ENCODE measurements at regions not wholly inside any gene's neighbourhood (a gene's known extent, or its start where the extent isn't known, plus 50 kb on each side); places are given as distances from the start of the nearest gene placed in this dataset.

DNA sequence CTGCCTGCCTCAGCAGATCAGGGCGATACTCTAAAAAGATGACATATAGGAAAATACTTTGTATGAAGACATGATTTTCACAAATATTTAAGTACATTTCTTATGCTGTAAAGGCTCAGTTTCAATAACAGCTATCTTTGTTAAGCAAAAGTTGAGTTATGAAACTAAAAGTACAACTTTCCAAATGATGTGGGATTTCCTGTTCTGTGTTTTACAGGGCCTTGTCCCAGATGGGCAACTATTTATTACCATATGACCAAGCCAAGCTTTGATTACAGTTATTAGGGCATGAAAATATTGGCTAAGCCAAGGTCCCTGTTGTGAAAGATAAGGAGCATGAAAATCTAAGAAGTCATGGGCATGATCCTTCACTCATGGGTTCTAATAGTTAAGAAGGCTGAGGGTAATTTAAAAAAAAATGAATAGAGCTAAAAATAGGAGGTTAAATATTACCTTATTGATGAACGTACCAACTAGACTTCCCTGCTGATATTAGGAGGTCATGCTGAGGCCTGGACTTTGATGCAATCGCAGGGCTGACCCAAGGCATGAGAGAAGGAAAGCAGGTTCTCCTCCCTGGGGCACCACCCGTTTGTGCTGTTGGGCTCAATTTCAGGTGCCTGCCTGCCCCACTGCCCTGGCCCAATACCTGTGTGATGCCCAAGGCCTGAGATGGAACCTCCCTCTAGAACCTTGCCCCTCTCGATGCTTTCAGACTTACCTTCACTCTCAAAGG, 294.4 kb upstream of the PRDM1 start:
- Histone ChIP-seq H3K27ac (ENCODE audit: low read depth, low read length, poor library complexity, severe bottlenecking) (peak overlapping the region; percentile 35), H4K20me1 (ENCODE audit: insufficient read depth, low read length) (no peaks in the 10 kb centered on the region), H3K36me3 (ENCODE audit: insufficient read depth, low read length) (no peaks in the 10 kb centered on the region), H3K4me3 (ENCODE audit: low read depth, low read length, poor library complexity, severe bottlenecking) (peak overlapping the region; percentile 7), H3K4me2 (ENCODE audit: low read length) (peak overlapping the region; percentile 41), H3K9me2 (ENCODE audit: insufficient read depth, low read length) (no peaks in the 10 kb centered on the region), H3K79me2 (ENCODE audit: insufficient read depth, low read depth, low read length) (no peaks in the 10 kb centered on the region), H3K9me3 (ENCODE audit: low read length) (no peaks in the 10 kb centered on the region), H3K4me1 (ENCODE audit: insufficient read depth, low read length, poor library complexity, severe bottlenecking) (peaks cover 61% of the 10 kb centered on the region), H2AFZ (ENCODE audit: low read length) (peak overlapping the region; percentile 80)
- CTCF ChIA-PET (ENCODE audit: unreplicated experiment): interaction anchor here (1.0 kb wide), 1 partner anchor 200 kb away, joined by 3 read pairs; no protein-coding TSS in a partner anchor
- intact Hi-C loops (cut with micrococcal nuclease; ENCODE audit: unreplicated experiment): loop anchor here (5.0 kb wide), 2 partner anchors 86 to 201 kb away; no protein-coding TSS in a partner anchor
- POLR2A ChIA-PET: interaction anchor here (0.7 to 1.9 kb wide), 7 partner anchors 9 to 293 kb away, joined by 3 to 6 read pairs (median 3); no protein-coding TSS in a partner anchor
- DNase-seq (ENCODE audit: low spot score): peak; percentile 37
- no TSS peak for BruUV-seq (replicated peaks)
- TF ChIP-seq, protein P1, sequence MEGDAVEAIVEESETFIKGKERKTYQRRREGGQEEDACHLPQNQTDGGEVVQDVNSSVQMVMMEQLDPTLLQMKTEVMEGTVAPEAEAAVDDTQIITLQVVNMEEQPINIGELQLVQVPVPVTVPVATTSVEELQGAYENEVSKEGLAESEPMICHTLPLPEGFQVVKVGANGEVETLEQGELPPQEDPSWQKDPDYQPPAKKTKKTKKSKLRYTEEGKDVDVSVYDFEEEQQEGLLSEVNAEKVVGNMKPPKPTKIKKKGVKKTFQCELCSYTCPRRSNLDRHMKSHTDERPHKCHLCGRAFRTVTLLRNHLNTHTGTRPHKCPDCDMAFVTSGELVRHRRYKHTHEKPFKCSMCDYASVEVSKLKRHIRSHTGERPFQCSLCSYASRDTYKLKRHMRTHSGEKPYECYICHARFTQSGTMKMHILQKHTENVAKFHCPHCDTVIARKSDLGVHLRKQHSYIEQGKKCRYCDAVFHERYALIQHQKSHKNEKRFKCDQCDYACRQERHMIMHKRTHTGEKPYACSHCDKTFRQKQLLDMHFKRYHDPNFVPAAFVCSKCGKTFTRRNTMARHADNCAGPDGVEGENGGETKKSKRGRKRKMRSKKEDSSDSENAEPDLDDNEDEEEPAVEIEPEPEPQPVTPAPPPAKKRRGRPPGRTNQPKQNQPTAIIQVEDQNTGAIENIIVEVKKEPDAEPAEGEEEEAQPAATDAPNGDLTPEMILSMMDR (conservative IDR thresholded peaks at IDR 0.05; ENCODE audit: low read length): no peak
- no peak for TF ChIP-seq EZH2phosphoT487 (IDR thresholded peaks at IDR 0.05; ENCODE audit: borderline replicate concordance, low read depth, low read length)

DNA sequence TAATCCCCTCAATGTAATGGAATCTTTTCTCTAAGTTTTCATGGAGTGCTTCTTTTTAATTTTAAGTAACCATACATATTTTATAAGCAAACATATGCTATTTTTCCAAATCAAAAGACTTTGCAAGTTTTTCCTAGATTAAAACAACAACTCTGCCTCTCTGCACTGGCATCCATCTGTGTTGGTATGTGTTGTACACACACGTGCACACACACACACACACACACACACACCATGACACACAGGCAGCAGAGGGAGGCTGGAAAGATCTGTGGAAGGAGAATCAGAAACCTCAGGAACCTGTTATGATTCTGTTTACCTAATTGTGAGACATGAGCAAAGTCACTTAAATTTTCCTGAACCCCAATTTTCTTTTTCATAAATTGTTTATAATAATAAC, 295.0 kb upstream of the PRDM1 start:
- intact Hi-C loops (cut with micrococcal nuclease; ENCODE audit: unreplicated experiment): loop anchor here (5.0 kb wide), 2 partner anchors 86 to 201 kb away; no protein-coding TSS in a partner anchor
- H2AFZ ChIP-seq (ENCODE audit: low read length): peak overlapping the region; percentile 80
- no peaks in the 10 kb centered on the region for H3K79me2 ChIP-seq (ENCODE audit: insufficient read depth, low read depth, low read length)
- peaks cover 65% of the 10 kb centered on the region for H3K4me1 ChIP-seq (ENCODE audit: insufficient read depth, low read length, poor library complexity, severe bottlenecking)
- TF ChIP-seq EZH2phosphoT487 (IDR thresholded peaks at IDR 0.05; ENCODE audit: borderline replicate concordance, low read depth, low read length): no peak
- no peaks in the 10 kb centered on the region for H3K9me3 ChIP-seq (ENCODE audit: low read length)
- H3K4me3 ChIP-seq (ENCODE audit: low read depth, low read length, poor library complexity, severe bottlenecking): peak overlapping the region; percentile 7
- peak overlapping the region; percentile 35 for H3K27ac ChIP-seq (ENCODE audit: low read depth, low read length, poor library complexity, severe bottlenecking)
- ChIA-PET CTCF (ENCODE audit: unreplicated experiment) (interaction anchor here (1.0 kb wide), 1 partner anchor 201 kb away, joined by 3 read pairs; no protein-coding TSS in a partner anchor), POLR2A (interaction anchor here (0.7 to 1.9 kb wide), 7 partner anchors 9 to 294 kb away, joined by 3 to 6 read pairs (median 3); no protein-coding TSS in a partner anchor)
- DNase-seq (ENCODE audit: low spot score): peak; percentile 24
- no peaks in the 10 kb centered on the region for H3K9me2 ChIP-seq (ENCODE audit: insufficient read depth, low read length)
- no peaks in the 10 kb centered on the region for H3K36me3 ChIP-seq (ENCODE audit: insufficient read depth, low read length)
- H4K20me1 ChIP-seq (ENCODE audit: insufficient read depth, low read length): no peaks in the 10 kb centered on the region
- peak overlapping the region; percentile 41 for H3K4me2 ChIP-seq (ENCODE audit: low read length)
- no TSS peak for BruUV-seq (replicated peaks)

DNA sequence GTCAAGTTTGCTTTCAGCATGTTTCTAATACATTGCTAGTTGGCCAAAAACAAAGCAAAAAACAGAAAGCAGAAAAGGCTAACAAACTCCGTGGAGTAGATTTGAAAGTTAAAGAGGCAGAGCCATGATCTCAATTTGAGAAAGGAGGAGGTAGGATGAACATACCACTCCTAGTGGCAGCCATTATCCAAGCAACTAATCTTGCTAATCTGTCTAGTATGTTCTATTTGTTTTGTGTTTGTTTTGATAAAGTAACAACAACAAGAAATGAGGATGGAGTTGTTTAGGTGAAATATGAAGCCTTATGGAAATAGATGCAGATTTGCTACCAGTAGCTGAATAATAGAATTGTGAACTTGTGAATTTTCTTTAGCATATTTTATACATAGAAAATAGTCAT, 295.5 kb upstream of the PRDM1 start:
- H3K9me3 ChIP-seq (ENCODE audit: low read length): no peaks in the 10 kb centered on the region
- no peaks in the 10 kb centered on the region for H4K20me1 ChIP-seq (ENCODE audit: insufficient read depth, low read length)
- peak; percentile 39 for DNase-seq (ENCODE audit: low spot score)
- ChIA-PET CTCF (ENCODE audit: unreplicated experiment) (interaction anchor here (1.0 kb wide), 1 partner anchor 201 kb away, joined by 3 read pairs; no protein-coding TSS in a partner anchor), POLR2A (interaction anchor here (0.7 to 1.9 kb wide), 4 partner anchors 8 to 49 kb away, joined by 3 to 6 read pairs (median 4); no protein-coding TSS in a partner anchor)
- TF ChIP-seq, protein P1 (conservative IDR thresholded peaks at IDR 0.05; ENCODE audit: low read length): peak; percentile 67
- TF ChIP-seq EZH2phosphoT487 (IDR thresholded peaks at IDR 0.05; ENCODE audit: borderline replicate concordance, low read depth, low read length): no peak
- no TSS peak for BruUV-seq (replicated peaks)
- peaks cover 70% of the 10 kb centered on the region for H3K4me1 ChIP-seq (ENCODE audit: insufficient read depth, low read length, poor library complexity, severe bottlenecking)
- peak overlapping the region; percentile 41 for H3K4me2 ChIP-seq (ENCODE audit: low read length)
- intact Hi-C loops (cut with micrococcal nuclease; ENCODE audit: unreplicated experiment): loop anchor here (5.0 kb wide), 2 partner anchors 87 to 202 kb away; no protein-coding TSS in a partner anchor
- no peaks in the 10 kb centered on the region for H3K9me2 ChIP-seq (ENCODE audit: insufficient read depth, low read length)
- H3K27ac ChIP-seq (ENCODE audit: low read depth, low read length, poor library complexity, severe bottlenecking): no peak overlapping the region
- H3K4me3 ChIP-seq (ENCODE audit: low read depth, low read length, poor library complexity, severe bottlenecking): no peak overlapping the region
- no peaks in the 10 kb centered on the region for H3K36me3 ChIP-seq (ENCODE audit: insufficient read depth, low read length)
- H2AFZ ChIP-seq (ENCODE audit: low read length): peak overlapping the region; percentile 80
- no peaks in the 10 kb centered on the region for H3K79me2 ChIP-seq (ENCODE audit: insufficient read depth, low read depth, low read length)

Data from OCI-LY7 (cell line).